H1 (cell line): ENCODE measurements at regions not wholly inside any gene's neighbourhood (a gene's known extent, or its start where the extent isn't known, plus 50 kb on each side); places are given as distances from the start of the nearest gene placed in this dataset.

Source experiments
- ASH2L ChIP-seq: fragments of 200-600, 300-600 bp; sonication (generic); IDR thresholded peaks from one replicate; pipeline ENCODE4 v1.7.1; 2017; ENCODE audit warnings: low read length
- GABPA ChIP-seq: IDR thresholded peaks from 2 replicates; pipeline ENCODE4 v1.6.1; 2011; ENCODE audit warnings: mild to moderate bottlenecking, low read length, moderate library complexity, borderline replicate concordance; ENCODE audit not compliant: insufficient read depth
- KDM5A ChIP-seq: fragments of 200-600 bp; IDR thresholded peaks from 2 replicates; pipeline ENCODE4 v1.7.1; 2012; ENCODE audit warnings: mild to moderate bottlenecking, low read length, inconsistent platforms, mixed read lengths
- TEAD4 ChIP-seq: IDR thresholded peaks from 2 replicates; pipeline ENCODE4 v1.6.1; 2012; ENCODE audit warnings: low read depth, low read length, inconsistent platforms, mixed read lengths
- TF ChIP-seq, protein P1 (sequence below): IDR thresholded peaks from 2 replicates; pipeline ENCODE4 v1.6.1; 2012; ENCODE audit warnings: inconsistent platforms

DNA sequence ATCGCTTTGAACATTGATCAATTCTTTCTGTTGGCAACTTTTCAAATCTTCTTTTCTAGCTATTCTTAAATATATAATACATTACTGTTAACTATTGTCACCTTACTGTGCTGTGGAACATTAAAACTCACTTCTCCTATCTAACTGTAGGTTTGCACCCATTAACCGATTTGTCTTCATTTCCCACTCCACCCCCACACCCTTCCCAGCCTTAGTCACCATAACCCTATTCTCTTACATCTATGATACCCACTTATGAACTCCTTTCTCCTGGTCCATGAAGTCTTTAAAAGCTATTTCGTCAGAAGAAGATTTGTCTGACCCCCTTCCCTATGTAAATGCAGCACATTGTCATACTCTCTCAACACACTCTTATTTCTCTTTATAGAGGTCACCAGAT lies 993.4 kb upstream of the EEF2KMT start (continued):
- no peak for TF ChIP-seq GABPA
- TF ChIP-seq KDM5A, result no peak
- TF ChIP-seq ASH2L, result no peak
- TF ChIP-seq, protein P1, sequence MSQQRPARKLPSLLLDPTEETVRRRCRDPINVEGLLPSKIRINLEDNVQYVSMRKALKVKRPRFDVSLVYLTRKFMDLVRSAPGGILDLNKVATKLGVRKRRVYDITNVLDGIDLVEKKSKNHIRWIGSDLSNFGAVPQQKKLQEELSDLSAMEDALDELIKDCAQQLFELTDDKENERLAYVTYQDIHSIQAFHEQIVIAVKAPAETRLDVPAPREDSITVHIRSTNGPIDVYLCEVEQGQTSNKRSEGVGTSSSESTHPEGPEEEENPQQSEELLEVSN, result no peak
- TF ChIP-seq TEAD4, result no peak
